ENCODE measurements at regions not wholly inside any gene's neighbourhood (a gene's known extent, or its start where the extent isn't known, plus 50 kb on each side); places are given as distances from the start of the nearest gene placed in this dataset.
A peak's percentile ranks its signal among the peaks of the same experiment; 100 is the strongest.
"Not testable (repeated sequence)": the region's sequence is repeated elsewhere in the genome, so short reads cannot be mapped to it uniquely, and the experiment has no call there.

DNA sequence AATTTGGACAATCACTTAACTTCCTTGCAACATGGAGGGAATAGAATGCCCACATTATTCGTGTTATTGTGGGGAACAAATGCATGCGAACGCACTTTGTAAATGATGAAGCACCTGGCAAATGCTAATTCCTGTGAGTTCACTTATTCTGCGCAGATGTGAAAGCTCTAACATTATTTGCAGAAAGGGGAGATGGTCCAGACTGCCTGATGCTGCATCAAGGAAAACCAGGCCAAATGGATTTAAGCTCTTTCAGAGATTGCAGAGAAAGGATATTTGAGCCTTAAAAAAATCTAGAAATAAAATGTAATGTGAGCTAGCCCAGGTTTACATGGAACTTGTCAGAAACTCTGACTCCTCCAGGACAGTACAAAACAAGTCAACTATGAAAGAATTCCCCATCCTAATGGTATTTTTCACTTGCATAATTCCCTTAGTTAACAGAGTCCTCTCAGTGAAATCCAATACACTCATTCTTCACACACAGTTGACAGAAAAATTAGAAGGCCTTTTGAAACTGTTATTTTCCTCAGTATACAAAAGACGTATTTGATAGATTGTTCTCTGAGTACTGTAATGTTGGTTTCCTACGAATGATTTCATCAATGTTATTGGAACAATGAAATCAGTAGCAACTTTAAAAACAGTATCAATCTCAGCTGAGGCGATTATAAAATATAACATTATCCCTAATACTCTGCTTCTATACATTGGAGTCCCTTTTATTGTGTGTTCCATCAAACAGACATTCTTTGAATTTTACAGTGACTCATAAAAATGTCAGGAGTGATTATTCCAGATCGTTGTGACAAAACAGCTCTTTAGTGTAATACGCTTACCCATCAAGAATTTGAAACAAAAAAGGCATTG lies 136.3 kb upstream of the ANK3 start:
- DNase-seq (ENCODE audit: low spot score in 2 of 2) (no peak), FAIRE-seq (peak; percentile 28)

DNA sequence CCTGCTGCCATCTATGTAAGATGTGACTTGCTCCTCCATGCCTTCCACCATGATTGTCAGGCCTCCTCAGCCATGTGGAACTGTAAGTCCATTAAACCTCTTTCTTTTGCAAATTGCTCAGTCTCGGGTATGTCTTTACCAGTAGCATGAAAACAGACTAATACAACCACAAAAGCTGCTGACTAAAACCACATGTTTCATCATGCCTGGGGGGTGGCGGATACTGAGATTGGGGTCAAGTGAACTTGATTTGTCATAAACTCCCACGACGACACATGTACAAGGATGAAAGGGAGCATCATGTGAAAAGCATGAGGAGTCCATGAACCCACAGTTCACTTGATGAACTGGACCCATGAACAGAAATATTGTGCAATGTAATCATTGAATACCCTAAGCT lies 134.9 kb upstream of the ANK3 start:
- DNase-seq (ENCODE audit: low spot score in 2 of 2) (no peak), FAIRE-seq (no peak)

DNA sequence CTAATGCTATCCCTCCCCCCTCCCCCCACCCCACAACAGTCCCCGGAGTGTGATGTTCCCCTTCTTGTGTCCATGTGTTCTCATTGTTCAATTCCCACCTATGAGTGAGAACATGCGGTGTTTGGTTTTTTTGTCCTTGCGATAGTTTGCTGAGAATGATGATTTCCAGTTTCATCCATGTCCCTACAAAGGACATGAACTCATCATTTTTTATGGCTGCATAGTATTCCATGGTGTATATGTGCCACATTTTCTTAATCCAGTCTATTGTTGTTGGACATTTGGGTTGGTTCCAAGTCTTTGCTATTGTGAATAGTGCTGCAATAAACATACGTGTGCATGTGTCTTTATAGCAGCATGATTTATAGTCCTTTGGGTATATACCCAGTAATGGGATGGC lies 133.7 kb upstream of the ANK3 start:
- not testable (repeated sequence) for DNase-seq (ENCODE audit: low spot score in 2 of 2); FAIRE-seq

DNA sequence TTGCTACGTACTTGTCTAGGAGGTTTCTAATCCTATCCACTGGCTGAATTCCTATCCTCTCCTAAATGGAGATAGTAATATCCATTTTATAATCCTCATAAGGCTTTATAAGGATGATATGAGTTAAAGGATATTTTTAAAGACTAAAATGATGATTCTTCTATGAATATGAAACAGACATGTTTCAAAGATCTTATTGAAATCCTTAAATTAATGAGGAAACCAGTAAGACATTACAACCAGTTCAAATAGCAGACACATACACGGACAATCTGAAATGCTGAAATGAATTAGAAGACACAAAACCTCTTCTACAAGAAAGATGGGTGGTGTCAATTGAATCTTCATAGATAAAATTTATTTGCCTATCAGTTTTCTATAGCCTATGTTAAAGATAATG lies 132.9 kb upstream of the ANK3 start:
- DNase-seq (ENCODE audit: low spot score in 2 of 2) (no peak), FAIRE-seq (no peak)

DNA sequence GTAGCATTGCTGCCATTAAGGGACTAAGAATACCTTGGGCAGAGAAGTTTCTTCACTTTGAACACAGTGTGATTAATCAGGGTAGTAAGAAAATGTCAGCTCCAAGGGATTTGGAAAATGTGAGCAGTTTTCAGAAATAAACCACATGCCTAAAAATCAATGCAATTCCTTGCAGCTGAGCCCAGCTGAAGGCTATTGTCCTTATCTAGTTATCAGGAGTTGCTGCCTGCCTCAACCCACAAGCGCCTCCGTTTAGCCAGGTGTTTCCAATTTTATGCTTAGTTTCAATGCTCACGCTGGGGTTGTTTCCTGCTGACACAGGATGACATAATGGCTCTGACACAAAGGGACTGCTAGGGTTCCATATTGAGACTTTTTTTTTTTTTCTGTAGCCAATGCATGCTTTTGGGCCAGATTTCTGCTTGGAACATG lies 132.3 kb upstream of the ANK3 start:
- DNase-seq (ENCODE audit: low spot score in 2 of 2) = no peak
- FAIRE-seq = no peak

DNA sequence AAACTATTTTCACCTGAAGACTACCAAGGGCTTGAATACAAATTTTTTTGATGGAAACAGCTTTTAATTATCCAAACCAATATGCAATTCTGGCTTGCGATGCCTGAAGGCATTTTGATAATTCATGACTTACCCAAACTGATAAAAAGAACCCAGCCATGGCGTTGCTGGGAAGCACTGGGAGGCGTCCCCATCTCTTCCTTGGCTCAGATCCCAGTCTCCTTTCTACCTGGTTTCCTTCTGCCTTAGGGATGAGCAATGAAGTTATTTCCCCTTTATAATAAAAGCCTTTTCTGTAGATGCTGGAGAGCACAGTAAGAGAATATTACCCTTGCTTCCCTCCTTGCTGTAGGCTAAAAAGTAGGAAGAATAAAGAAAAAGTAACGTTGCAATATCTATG lies 129.1 kb upstream of the ANK3 start:
- FAIRE-seq = no peak
- DNase-seq (ENCODE audit: low spot score in 2 of 2) = no peak

DNA sequence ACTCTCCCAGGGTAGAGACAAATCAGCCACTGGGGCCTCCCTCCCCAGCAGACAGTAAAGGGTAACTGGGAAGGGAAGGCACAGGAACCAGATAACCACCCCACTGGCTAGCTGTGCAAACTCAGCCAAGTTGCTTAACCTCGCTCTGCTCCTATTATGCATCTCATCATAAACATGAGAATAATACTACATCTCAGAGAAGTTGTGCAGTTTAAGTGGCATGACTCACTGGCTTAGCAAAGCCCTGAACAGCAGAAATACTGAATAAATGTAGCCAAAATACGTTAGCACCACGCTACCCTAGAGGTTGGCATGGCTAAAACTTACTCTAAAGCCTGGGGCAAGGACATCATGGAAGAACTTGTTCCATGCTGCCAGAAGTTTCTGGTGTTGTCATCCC lies 128.1 kb upstream of the ANK3 start:
- DNase-seq (ENCODE audit: low spot score in 2 of 2) = no peak
- FAIRE-seq = no peak

DNA sequence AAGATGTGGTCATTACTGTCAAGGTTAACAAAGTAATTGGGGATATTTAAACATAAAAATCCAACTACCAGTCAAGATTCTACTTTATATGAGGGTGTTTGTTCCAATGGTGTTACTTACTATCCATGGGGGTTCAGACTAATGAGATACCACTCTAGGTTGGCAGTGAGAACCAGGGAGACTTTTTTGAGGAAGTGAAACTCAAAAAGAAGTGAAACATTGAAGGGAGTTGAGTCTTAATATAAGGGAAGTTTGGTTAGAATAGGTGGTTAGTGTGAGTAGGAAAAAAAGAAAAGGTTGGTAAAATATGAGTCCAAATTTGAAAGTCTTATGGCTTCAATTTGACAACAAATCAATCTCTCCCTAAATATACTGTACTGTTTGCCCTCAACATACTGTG lies 123.6 kb upstream of the ANK3 start:
- no peak for DNase-seq (ENCODE audit: low spot score in 2 of 2)
- no peak for FAIRE-seq

DNA sequence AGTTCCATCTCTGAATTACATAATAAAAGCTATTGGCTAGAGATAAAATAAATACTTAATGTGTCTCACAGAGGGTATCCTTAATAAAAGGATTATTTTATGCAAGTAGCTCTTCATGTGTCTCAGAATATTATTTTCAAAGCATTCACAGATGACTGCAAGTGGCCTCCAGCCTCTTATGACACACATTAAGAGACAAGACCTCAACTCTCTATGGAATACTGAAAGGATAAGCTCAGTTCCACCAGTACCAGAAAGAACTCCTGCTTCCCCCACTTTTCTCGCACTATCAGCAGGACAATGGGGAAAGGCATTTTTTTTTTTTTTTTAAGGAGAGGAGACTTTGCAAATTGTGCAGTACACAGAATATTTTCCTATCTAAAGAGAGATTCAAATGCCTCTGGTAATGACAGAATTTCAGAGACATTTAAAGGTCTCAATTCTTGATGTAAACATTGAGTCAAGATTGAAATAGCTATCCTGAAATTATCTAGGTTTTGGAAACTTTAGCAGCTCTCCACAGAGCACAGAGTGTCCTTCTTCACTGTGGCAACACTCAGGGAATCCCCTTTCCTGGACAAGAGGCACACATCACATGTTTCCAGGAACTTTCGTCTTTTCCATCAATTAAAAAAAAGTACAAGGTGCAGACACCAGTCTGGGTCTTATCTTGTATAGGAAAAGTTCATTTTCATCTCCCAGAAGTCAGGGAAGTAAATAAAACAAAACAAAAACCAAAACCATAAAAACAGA lies 122.0 kb upstream of the ANK3 start:
- no peak for DNase-seq (ENCODE audit: low spot score in 2 of 2)
- no peak for FAIRE-seq

DNA sequence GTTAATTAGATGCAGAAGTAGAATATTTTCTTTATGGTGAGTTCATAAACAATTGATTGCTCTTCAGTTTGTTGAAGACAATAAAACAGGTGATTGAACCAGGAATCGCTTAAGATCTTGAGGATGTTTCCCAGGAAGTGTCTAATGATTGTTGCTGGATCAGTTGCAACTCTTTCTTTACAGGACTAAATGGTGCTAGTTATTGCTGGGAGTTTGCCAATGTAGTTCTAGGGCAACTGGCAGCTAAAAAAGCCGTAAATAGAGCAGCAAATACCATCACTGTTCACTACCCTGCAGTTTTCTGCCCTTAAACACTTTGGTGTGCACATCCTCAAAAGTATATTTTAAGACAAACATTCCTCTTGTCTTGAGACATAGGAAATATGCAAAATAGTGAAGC lies 119.2 kb upstream of the ANK3 start:
- FAIRE-seq (no peak), DNase-seq (ENCODE audit: low spot score in 2 of 2) (no peak)

DNA sequence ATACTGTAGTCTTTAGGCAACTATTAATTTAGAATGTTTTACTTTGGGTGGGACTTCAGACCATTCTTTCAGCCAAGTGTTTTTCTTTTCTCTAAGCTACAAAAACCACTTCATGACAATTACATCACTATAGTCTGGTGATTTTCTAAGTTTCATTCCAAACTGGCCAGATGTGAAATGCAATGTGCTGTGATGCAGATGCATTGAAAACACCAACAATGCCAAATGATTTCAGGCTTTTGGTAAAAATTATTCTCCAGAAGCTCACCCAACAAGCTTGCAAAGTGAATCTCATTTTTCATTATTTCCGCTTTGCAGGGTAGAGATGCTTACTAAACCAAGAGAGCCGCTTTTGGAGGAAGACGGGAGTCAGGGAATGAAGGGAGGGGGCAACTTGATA lies 118.4 kb upstream of the ANK3 start:
- no peak for DNase-seq (ENCODE audit: low spot score in 2 of 2)
- FAIRE-seq = no peak

DNA sequence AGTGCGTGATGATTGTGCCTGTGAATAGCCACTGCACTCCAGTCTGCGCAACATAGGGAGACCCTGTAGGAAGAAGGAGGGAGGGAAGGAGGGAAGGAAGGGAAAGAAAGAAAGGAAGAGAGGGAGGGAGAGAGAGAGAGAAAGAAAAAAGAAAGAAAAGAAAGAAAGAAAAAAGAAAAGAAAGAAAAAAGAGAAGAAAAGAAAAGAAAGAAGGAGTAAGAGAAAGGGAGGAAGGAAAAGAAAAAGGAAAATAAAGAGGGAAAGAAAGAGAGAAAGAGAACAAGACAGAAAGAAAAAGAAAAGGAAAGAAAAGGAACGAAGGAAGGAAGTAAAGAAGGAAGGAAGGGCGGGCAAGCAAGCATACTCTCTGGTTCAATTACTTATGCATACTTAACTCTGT lies 112.9 kb upstream of the ANK3 start:
- DNase-seq (ENCODE audit: low spot score in 2 of 2) (no peak), FAIRE-seq (no peak)

DNA sequence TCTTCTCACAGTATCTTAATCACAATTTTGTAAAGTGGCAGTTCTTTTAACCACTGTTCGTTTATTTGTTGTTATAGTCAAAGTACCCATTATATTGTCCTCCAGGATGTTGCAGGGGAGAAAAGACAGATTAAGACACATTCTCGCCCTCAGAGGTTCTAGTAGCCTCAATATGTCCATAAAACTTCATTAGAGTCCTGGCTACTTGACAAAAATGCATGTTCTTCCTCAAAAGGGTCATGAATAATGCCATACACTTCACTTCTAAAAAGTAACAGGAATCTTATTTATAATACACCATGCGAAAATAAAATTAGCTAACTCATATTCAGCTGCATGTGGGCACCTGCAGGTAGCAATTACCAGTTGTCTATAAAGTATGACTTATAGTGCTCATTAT lies 109.3 kb upstream of the ANK3 start:
- no peak for DNase-seq (ENCODE audit: low spot score in 2 of 2)
- FAIRE-seq = no peak

DNA sequence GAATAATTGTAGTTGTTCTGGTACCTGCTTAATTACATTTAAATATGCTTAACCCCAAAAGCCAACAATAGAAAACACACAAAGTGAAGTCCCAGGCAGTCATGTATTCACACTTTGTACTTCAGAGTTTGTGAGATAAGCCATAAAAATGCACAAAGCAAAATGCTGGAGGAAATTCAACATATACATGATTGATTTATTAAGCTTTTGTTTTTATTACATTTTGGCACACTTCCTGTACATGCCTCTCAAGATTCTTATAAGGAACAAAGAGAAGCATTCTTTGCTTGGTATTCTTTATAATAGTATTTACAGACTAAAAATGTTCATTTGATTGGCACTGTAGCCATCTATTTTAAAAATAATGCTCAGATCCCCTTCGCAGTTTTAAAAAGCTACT lies 107.7 kb upstream of the ANK3 start:
- FAIRE-seq (no peak), DNase-seq (ENCODE audit: low spot score in 2 of 2) (no peak)

DNA sequence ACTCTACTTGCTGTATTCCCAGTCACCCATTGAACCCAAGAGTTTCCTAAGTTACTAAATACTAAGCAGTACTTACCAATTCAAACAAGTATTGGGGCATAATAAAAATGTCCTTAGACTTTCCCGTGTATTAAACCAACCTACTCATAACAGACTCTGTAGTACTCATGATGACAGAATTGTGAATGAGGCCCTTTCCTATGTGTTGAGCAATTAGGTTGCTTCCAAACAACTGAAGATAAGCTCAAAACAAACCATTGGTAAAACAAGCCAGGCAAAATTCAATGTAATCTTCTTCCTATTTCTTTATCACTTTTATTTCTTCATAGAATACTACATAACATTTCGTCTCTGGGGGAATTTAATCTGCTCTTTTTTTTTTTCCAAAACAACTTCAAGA lies 106.5 kb upstream of the ANK3 start:
- no peak for DNase-seq (ENCODE audit: low spot score in 2 of 2)
- no peak for FAIRE-seq

DNA sequence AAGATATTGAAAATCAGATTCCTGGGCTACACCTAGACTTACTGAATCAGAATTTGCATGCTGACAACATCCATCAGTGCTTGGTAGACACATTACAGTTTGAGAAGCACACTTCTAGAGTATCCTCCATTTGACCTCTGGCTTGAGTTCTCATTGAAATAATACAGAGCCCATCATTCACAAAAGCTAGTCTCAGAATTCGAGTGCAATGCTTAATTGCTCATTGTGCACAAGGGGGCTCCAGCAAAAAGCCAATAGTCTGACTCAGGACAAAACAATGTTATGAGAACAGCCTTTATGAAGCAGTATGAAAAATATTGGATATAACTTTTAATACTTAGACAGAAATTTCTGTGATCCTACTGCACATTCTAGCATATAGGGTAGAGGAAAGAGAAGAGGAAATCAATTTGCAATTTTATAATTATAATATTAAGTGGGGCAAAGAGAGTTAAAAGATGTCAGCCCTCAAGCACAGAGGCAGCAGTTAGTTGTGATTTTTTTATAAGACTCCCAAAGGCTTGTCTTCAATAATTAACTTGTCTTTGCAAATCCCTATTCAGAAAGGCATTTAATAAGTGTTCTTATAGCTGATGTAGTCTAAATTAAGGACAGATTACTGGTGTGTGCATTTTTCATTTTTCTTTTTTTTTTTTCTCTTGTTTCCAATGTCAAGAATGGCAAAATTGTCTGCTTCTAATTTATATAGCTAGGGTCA lies 105.8 kb upstream of the ANK3 start:
- no peak for FAIRE-seq
- no peak for DNase-seq (ENCODE audit: low spot score in 2 of 2)

DNA sequence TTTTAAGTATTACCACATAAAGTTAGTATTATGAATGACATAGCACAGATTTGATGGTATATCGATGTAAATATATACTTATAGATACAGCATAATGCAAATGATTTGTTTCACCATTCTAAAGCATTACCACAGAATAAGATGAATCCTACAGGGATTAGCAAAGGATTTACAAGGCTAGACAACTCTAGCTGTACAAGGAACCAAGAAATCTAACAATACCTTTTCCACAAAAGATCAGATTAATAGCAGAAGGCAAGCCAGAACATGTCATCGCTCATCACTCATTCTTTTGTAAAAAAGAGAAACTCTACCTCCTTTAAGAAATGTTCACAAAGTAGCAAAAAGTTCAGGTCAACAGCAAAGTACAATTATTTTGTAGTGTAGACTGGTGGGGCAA lies 105.1 kb upstream of the ANK3 start:
- FAIRE-seq = no peak

DNA sequence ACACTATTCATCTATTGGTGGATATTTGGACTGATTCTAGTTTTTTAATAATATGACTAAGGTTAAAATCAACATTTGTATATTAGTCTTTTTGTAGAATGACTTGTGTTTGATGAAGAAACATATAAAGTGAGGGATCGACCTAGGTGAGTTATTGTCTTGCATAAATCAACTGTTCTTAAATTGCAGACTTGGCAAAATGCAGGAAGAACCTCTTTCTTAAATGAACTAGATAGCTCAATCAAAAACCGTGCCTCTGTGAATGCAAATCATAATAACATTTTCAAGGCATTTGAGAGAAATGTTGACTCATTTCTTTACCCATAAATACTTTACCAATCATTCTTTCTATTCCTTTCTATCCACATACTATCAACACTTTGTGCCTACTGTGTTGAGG lies 101.5 kb upstream of the ANK3 start:
- DNase-seq (ENCODE audit: low spot score in 2 of 2) = no peak
- FAIRE-seq = no peak

More for the DNA sequence above, 105.1 kb upstream of the ANK3 start:
- no peak for DNase-seq (ENCODE audit: low spot score in 2 of 2)

DNA sequence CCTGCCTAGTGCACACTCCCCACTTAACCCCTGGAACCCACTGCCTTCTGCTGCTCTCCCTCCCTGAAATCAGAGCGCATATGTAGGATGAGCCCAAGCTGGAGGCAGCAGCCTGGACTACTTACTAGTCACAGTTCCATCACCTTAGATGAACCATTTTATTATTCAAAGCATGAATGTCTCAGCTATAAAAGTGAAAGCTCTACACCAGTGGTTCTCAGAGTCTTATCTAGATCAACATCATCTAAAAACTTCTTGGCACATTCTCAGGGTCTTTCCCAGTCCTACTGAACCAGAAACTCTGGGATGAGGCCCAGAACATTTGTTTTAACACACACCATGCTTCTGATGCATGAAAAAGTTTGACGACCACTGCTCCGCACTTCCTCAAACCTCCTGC lies 100.3 kb upstream of the ANK3 start:
- DNase-seq (ENCODE audit: low spot score in 2 of 2) = no peak
- FAIRE-seq = no peak

DNA sequence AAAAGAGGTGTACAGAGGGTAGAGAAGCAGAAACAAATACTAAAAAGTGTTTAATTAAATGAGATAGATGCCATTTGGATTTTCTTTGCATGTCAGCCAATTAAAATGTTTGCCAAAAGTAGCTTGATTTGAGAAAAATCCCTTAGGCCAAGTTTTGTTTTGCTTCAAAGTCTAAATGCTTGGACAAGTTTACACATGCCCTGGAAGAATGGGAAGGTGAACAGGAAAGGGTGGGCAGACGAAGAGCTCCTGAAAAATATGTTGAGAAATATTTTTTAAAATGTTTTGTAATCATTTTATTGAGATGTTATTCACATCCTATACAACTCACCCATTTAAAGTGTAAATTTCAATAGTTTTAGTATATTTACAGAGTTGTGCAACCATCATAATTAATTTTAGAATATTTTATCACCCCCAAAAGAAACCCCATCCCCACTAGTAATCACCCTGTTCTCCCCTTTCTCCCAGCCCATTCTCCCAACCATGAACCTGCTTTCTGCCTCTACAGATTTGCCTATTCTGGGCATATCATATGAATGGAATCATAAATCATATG lies 98.5 kb upstream of the ANK3 start:
- DNase-seq (ENCODE audit: low spot score in 2 of 2) = no peak
- no peak for FAIRE-seq

DNA sequence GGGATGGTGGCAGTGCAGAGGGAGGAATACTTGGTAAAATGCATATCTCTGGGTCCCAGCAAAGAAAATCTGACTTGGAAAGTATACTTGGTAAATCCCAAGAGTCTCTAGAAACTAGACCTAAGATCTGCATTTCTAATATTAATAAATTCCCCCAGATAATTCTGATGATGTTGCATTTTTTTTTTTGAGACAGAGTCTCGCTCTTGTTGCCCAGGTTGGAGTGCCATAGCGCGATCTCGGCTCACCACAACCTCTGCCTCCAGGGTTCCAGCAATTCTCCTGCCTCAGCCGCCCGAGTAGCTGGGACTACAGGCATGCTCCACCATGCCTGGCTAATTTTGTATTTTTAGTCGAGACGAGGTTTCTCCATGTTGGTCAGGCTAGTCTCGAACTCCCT lies 97.9 kb upstream of the ANK3 start:
- no peak for FAIRE-seq

More for the DNA sequence above, 97.9 kb upstream of the ANK3 start:
- DNase-seq (ENCODE audit: low spot score in 2 of 2) = no peak

Data from frontal cortex (tissue), 3 donors.